GM13977 (cell line): ENCODE measurements at regions not wholly inside any gene's neighbourhood (a gene's known extent, or its start where the extent isn't known, plus 50 kb on each side); places are given as distances from the start of the nearest gene placed in this dataset.
"Not testable (repeated sequence)": the region's sequence is repeated elsewhere in the genome, so short reads cannot be mapped to it uniquely, and the experiment has no call there.

Source experiments
- DNase-seq: peaks from one replicate; pipeline ENCODE4 v3.0.0; 2012; ENCODE audit warnings: low spot score
- in situ Hi-C: fragments of 300-500 bp; cut with MboI; formaldehyde crosslinking; loops from one replicate; pipeline ENCODE4 v1.12.0; 2022; ENCODE audit warnings: low sequenced_read_pairs, low pct_unique_long_range_greater_than_20kb, mixed read lengths, inconsistent platforms; ENCODE audit not compliant: unreplicated experiment
- TF ChIP-seq, protein P1 (sequence below): IDR thresholded peaks from 2 replicates; pipeline ENCODE4 v1.5.1; 2012; ENCODE audit warnings: mild to moderate bottlenecking, control low read depth; ENCODE audit not compliant: insufficient read depth; ENCODE audit errors: extremely low read depth, missing control alignments

DNA sequence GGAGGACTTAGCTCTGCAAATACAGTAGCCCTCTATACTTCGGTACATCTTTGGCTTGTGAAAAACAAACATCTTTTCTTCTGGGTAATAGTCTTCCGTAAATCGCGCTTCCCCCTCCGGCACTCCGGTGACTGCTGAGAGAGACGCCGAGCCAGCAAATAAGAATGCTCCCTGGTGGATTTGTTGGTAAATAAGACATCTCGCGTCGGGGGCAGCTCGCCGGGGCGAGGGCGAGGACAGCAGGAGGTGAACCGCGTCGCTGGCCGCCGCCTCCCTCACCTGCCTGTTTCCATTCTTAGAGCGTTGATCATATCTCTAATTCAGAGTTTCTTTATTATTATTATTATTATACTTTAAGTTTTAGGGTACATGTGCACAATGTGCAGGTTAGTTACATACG lies 117.6 kb downstream of the PMAIP1 start:
- DNase-seq = no peak
- in situ Hi-C loops = no loop called here
- TF ChIP-seq, protein P1, sequence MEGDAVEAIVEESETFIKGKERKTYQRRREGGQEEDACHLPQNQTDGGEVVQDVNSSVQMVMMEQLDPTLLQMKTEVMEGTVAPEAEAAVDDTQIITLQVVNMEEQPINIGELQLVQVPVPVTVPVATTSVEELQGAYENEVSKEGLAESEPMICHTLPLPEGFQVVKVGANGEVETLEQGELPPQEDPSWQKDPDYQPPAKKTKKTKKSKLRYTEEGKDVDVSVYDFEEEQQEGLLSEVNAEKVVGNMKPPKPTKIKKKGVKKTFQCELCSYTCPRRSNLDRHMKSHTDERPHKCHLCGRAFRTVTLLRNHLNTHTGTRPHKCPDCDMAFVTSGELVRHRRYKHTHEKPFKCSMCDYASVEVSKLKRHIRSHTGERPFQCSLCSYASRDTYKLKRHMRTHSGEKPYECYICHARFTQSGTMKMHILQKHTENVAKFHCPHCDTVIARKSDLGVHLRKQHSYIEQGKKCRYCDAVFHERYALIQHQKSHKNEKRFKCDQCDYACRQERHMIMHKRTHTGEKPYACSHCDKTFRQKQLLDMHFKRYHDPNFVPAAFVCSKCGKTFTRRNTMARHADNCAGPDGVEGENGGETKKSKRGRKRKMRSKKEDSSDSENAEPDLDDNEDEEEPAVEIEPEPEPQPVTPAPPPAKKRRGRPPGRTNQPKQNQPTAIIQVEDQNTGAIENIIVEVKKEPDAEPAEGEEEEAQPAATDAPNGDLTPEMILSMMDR = no peak

GRCh38 chr18:60015826-60016225 lies 116.0 kb downstream of the PMAIP1 start:
- in situ Hi-C loops, DNase-seq: not testable (repeated sequence)

DNA sequence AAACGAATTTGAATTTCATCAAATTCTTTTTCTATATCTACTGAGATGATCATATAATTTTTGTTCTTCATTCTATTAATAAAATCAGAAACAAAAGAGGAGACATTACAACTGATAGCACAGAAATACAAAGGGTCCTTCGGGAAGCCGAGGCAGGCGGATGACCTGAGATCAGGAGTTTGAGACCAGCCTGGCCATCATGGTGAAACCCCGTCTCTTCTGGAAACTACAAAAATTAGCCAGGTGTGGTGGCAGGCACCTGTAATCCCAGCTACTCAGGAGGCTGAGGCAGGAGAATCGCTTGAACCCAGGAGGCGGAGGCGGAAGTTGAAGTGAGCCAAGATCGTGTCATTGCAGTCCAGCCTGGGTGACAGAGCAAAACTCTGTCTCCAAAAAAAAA lies 113.4 kb downstream of the PMAIP1 start:
- DNase-seq, in situ Hi-C loops: not testable (repeated sequence)

DNA sequence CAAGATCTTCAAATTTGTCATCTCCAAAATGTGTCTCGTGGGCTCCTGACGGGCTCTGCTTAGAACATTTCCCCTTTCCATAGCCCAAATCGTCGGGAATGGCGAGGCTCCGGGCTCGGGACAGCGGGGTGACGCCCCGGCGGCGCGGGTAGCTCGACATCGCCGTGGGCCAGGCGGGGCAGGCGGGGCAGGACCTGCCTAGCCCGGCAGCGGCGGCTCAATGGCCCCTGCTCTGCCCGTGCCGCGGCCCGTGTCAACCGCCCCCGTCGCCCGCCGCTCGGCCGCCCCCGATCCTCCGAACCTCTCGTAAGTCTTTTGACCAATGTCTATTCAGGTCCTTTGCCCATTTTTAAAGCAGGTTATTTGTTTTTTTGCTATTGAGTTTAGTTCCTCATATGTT lies 111.2 kb downstream of the PMAIP1 start:
- in situ Hi-C loops = no loop called here
- DNase-seq = no peak
- TF ChIP-seq, protein P1 = no peak

DNA sequence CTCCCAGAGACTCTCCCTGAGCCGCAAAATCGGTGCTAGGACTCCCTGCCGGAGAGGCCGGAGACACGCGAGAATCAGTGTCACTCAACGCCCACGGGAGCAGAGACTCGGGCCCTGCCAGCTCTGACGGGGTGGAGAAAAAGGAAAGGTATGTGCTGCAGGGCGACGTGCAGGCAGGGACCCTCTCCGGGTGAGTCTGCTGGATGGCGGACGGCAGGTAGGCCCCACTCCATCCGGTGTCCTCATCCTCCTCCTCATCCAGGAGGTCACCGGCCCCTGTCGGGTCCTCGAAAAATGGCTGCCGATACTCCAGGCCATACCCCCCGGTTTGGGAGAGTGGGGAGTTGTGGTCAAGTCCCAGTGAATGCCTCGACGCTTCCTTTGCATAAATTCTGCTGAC lies 110.7 kb downstream of the PMAIP1 start:
- no peak for DNase-seq
- in situ Hi-C loops = no loop called here
- TF ChIP-seq, protein P1 = no peak

GRCh38 chr18:60007661-60008060 lies 107.9 kb downstream of the PMAIP1 start:
- TF ChIP-seq, protein P1 = no peak
- DNase-seq = no peak
- in situ Hi-C loops = no loop called here

DNA sequence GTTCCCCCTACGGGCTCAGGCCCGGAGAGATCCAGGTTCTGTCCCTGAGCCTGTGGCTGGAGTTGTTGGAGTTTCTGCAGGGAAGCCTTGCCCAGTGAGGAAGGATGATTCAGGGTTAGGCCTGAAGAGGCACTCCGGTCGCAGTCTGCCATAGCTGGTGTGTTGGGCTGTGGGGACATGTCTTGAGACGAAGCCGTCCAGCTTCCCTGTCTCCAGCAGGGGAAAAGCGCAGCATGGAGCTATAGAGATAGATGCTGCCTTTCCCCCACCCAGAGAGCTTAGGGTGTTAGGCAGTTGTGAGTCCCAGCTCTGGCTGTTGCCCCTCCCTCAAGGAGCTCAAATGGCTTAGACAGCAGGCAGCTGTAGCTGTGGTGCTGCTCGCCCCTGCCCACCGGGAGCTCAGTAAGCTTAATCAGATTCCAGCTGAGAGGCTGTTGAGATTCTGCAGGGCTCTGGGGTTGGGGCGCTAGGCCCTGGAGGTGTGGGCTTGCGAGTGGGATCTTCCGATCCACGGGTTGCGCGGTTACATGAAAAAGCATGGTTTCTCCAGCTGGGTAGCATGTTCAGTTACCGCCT lies 103.9 kb downstream of the PMAIP1 start:
- DNase-seq = no peak
- in situ Hi-C loops = no loop called here

More for the DNA sequence above, 103.9 kb downstream of the PMAIP1 start:
- TF ChIP-seq, protein P1 = no peak
